NCI-H1092 treated with DMSO at 0.1 percent for 48 hours (cell line): ENCODE measurements at regions not wholly inside any gene's neighbourhood (a gene's known extent, or its start where the extent isn't known, plus 50 kb on each side); places are given as distances from the start of the nearest gene placed in this dataset.

Experiments used
- DNase-seq: peaks from one replicate; lab custom pipeline; 2025; lab: John Stamatoyannopoulos, UW

GRCh38 chr13:73704587-73704986, 429.6 kb downstream of the KLF12 start:
- no peak for DNase-seq

GRCh38 chr13:73703606-73704005, 430.6 kb downstream of the KLF12 start:
- DNase-seq, result no peak

GRCh38 chr13:73702419-73703071, 431.7 kb downstream of the KLF12 start:
- DNase-seq, result no peak

GRCh38 chr13:73701160-73701559, 433.0 kb downstream of the KLF12 start:
- no peak for DNase-seq

- no peak for DNase-seq
These were observed 435.3 kb downstream of the KLF12 start for GRCh38 chr13:73698859-73699258.

- no peak for DNase-seq
These were observed 437.0 kb downstream of the KLF12 start for GRCh38 chr13:73697166-73697565.

GRCh38 chr13:73696713-73697112, 437.5 kb downstream of the KLF12 start:
- no peak for DNase-seq

- DNase-seq, result no peak
These were observed 437.9 kb downstream of the KLF12 start for GRCh38 chr13:73696271-73696670.

GRCh38 chr13:73695325-73695724, 438.9 kb downstream of the KLF12 start:
- no peak for DNase-seq

- DNase-seq, result no peak
These were observed 441.0 kb downstream of the KLF12 start for GRCh38 chr13:73693215-73693614.

GRCh38 chr13:73691891-73692290, 442.3 kb downstream of the KLF12 start:
- DNase-seq, result no peak

- no peak for DNase-seq
These were observed 446.3 kb downstream of the KLF12 start for GRCh38 chr13:73687929-73688328.

GRCh38 chr13:73687087-73687486, 447.1 kb downstream of the KLF12 start:
- DNase-seq, result no peak

GRCh38 chr13:73684750-73685149, 449.5 kb downstream of the KLF12 start:
- DNase-seq, result no peak

- no peak for DNase-seq
These were observed 449.9 kb downstream of the KLF12 start for GRCh38 chr13:73684286-73684685.

- DNase-seq, result no peak
These were observed 450.5 kb downstream of the KLF12 start for GRCh38 chr13:73683746-73684145.

GRCh38 chr13:73681779-73682178, 452.4 kb downstream of the KLF12 start:
- DNase-seq, result no peak

GRCh38 chr13:73681015-73681414, 453.2 kb downstream of the KLF12 start:
- DNase-seq, result no peak

GRCh38 chr13:73677048-73677601, 457.1 kb downstream of the KLF12 start:
- no peak for DNase-seq

GRCh38 chr13:73676550-73677047, 457.6 kb downstream of the KLF12 start:
- no peak for DNase-seq

GRCh38 chr13:73675821-73676220, 458.4 kb downstream of the KLF12 start:
- DNase-seq, result no peak

GRCh38 chr13:73674570-73674969, 459.6 kb downstream of the KLF12 start:
- DNase-seq, result no peak

GRCh38 chr13:73673931-73674330, 460.3 kb downstream of the KLF12 start:
- DNase-seq, result no peak

- DNase-seq, result peak; percentile 89
These were observed 461.7 kb downstream of the KLF12 start for GRCh38 chr13:73672492-73672891.
